Mammary epithelial cell (primary cell): ENCODE measurements at regions not wholly inside any gene's neighbourhood (a gene's known extent, or its start where the extent isn't known, plus 50 kb on each side); places are given as distances from the start of the nearest gene placed in this dataset.

ENCODE experiments used
- CTCF ChIP-seq, 2 donors: IDR thresholded peaks in 1 of 2; conservative IDR thresholded peaks in 1 of 2; 2 replicates each; pipeline ENCODE4 v1.5.1; 2011 to 2012; ENCODE audit warnings: inconsistent platforms in 2 of 2, low read length in 2 of 2, mild to moderate bottlenecking in 2 of 2, control low read depth in 1 of 2, low read depth in 1 of 2; ENCODE audit not compliant: insufficient read depth in 1 of 2; ENCODE audit errors: extremely low read depth in 1 of 2
- EZH2 ChIP-seq: IDR thresholded peaks from 2 replicates; pipeline ENCODE4 v1.6.1; 2012; ENCODE audit warnings: low read length, inconsistent platforms, borderline replicate concordance

- TF ChIP-seq CTCF (conservative IDR thresholded peaks at IDR 0.05 in 1 of 2, IDR thresholded peaks at IDR 0.05 in 1 of 2; ENCODE audit: extremely low read depth in 1 of 2, insufficient read depth in 1 of 2, low read depth in 1 of 2, low read length in 2 of 2) (no peak), EZH2 (no peak)
Observed at GRCh38 chr22:27087051-27087450, 429.7 kb downstream of the MIAT start.
